AG08395 (cell line): ENCODE measurements at regions not wholly inside any gene's neighbourhood (a gene's known extent, or its start where the extent isn't known, plus 50 kb on each side); places are given as distances from the start of the nearest gene placed in this dataset.
"Not testable (repeated sequence)": the region's sequence is repeated elsewhere in the genome, so short reads cannot be mapped to it uniquely, and the experiment has no call there.

Source experiments
- DNase-seq: peaks from one replicate; pipeline ENCODE4 v3.0.0; 2012; ENCODE audit warnings: mixed read lengths, low spot score

DNA sequence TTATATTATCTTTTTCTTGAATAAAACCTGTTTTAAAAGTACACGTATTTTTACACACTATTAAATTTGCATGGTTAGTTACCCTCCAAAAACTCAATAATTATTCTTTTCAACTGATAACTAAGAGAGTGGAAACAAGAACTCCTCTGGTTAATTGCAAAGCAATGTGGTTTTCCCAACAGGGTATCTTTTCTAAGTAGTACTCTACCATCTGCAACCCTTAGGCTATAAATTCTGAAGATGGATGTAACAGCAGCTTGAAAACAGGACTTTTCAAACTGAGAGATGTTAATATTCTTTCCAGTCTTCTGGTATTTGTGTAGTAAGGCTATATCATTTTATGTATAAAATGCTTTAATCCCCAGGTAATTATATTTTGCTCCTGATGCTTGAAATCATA, 916.1 kb upstream of the POT1 start:
- no peak for DNase-seq

DNA sequence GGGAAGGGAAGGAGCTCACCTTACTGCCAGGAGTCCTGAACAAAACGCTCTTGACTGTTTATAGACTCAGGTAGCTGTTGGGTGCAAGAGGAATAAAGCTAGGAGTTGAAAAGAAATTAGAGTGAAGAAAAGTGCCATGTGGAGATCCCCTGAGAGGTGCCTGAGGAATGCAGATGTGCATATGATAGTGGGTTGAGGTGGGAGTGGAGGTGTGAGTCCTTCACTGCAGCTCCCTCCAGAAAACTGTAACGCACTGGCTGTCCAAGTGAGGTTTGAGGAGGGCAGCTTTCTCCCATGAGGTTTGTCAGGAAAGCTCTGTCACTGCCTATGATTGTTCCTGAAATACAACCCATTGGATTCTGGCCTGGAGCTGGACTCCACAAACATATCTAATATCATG, 904.8 kb upstream of the POT1 start:
- DNase-seq, result no peak

DNA sequence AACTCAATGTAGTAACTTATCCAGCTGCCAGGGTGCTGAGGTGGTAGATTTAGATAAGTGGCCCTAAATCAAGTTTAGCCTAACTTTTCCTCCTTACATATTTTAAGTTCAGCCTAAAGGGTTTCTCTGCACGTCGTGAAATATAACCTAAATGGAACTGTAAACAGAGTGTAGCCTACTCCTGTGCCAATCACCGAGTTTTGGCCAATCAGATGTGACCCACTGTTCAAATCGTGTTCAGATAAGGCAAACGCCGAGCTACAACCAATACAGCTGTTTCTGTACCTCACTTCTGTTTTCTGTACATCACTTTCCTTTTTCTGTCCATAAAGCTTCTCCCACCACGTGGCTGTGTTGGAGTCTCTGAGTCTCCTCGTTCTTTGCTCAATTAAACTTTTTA, 904.2 kb upstream of the POT1 start:
- DNase-seq, result no peak

DNA sequence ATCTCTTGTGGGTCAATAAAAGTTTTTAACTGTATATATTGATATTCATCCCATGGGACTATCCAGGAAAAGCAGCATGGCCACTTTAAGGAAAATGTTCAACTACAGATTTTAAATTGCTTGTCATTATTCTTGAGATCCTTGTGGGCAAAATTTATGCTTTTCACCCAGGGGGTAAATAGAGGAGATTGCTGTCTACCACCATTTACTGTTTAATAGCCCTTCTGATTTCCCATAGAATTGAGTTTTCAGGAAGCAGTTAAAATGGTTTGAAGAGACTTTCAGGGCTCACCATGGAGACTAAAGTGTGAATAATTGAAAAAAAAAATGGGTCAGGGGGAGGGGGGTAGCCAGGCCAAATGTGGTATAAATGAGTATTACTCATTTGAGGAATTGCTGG, 901.1 kb upstream of the POT1 start:
- DNase-seq, result no peak

DNA sequence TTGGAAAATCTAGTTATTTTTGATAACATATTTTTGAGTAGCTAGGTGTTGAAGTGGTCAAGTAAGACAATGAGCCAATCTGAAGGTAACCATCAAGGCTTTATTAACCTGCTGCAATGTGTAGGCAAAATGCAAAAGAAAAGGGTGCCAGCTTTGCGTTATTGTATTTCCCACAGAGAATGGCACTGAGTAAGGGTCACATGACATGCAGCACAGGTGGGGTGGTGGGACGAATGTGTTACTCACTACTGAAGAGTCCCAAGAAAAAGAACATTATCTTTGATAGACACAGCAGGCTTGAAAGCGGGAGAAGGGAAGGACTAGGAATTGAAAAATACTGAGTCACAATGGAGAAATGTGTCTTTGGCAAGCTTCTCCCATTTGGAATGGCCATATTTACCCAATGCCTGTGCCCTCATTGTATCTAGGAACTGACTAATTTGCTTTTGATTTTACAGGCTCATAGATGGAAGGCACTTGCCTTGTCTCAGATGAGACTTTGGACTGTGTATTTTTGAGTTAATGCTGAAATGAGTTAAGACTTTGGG, 898.6 kb upstream of the POT1 start:
- DNase-seq, result no peak

DNA sequence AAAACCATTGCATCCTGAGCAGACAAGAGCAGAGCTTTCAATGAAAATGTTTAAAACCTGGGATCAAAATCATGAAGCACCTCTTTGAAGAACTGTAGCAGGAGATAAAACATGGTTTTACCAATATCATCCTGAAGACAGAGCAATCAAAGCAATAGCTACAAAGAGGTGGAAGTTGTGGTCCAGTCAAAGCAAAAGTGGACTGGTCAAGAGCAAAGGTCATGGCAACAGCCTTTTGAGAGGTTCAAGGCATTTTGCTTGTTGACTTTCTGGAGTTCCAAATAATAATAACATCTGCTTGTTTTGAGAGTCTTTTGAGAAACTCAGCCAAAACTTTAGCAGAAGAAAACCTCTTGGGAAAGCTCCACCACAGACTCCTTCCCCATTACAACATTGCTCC, 893.9 kb upstream of the POT1 start:
- DNase-seq, result no peak

DNA sequence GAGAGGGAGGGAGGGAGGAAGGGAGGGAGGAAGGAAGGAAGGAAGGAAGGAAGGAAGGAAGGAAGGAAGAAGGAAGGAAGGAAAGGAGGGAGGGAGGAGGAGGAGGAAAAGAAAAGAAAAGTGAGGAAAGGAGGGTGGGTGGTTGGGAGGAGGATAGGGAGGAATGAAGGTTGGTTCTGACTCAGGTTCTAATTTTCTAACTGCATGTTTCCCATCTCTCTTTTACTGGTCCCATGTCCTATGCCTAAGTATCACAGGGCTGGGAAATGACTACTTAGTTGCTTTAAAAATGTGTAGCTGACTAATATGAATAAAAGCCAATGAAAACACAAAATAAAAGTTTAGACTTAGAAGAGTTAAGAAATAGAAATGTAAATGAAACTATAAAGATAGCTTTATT, 890.9 kb upstream of the POT1 start:
- DNase-seq, result no peak

DNA sequence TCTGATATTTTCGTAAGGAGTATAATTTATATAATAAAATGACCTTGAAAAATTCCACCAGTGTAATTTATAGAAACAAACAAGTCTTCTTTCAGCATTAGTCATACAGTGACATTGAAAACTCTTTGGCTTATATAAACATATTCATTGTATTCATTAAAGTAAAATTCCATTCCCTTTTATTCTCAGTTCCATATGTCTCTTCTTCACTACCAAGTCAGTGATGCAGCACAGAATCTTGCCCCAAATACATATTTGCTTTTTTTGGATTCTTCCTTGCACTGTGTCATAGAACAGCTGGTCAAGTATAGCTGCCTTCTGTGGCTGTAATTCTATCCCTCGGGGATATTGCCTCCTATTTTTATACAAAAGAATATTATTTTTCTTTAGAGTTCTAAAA, 884.5 kb upstream of the POT1 start:
- no peak for DNase-seq

DNA sequence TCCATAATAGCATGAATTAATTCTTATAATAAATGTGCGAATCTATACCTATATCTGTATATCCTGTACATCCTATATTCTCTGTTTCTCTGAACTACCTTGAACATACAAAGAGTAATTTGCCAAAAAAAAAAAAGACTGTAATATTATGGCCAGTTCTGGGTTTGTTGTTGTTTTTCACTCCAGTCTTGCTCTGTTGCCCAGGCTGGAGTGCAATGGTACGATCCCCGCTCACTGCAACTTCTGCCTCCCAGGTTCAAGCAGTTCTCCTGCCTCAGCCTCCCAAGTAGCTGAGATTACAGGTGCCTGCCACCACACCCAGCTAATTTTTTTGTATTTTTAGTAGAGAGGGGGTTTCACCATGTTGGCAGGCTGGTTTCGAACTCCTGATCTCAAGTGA, 876.9 kb upstream of the POT1 start:
- DNase-seq, result not testable (repeated sequence)

DNA sequence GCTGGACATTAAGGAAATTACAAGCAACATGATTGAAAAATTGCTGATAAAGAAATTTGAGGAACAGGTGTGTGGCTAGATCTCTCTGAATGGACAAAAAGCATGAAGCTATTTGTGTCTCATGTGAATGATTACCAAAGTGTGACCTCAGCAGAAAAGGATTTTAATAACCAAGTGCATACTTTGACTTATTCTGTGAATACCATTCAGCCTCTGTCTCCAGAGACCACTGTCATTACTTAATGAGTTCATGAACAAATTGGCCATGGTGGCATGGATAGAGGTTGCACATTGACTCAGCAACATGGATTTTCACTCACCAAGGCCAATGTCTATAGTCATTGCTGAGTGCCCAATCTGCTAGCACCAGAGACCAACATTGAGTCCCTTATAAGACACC, 874.6 kb upstream of the POT1 start:
- no peak for DNase-seq

DNA sequence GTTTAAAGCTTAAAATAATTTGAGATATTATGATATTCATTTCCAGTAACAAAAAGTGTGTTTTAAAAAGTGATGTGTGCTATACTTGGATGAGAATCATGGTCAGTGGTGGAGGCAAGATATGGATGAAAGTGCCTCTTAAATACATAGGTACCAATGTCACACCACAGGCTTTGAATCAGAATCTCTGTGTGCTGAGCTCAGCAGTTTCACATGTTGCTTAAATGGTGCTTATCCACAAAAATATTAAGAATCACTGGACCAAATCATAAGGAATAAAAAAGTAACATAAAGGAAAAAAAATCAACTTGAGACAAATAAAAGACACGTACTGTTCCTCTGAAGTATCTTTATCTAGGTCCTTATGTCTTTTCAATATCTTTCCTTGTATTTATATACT, 850.5 kb upstream of the POT1 start:
- DNase-seq, result no peak

DNA sequence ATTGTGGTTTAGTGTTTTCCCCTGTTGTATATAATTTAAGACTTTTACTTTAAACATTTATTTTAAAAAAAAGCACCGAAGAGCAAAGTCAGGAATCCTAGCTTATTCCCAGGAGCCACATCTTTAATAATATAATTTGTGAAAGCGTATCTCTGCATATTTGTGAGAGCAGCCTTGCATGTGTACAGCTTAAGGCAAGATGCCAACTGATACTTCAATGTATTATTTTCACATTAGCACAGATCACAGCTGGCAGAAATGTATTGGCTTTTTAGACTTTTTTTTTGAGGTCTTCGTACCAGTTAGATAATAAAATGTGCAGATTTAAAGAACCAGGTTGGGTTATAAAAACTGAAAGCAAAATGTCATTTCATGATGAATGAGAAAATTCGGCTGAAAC, 845.7 kb upstream of the POT1 start:
- DNase-seq, result no peak

DNA sequence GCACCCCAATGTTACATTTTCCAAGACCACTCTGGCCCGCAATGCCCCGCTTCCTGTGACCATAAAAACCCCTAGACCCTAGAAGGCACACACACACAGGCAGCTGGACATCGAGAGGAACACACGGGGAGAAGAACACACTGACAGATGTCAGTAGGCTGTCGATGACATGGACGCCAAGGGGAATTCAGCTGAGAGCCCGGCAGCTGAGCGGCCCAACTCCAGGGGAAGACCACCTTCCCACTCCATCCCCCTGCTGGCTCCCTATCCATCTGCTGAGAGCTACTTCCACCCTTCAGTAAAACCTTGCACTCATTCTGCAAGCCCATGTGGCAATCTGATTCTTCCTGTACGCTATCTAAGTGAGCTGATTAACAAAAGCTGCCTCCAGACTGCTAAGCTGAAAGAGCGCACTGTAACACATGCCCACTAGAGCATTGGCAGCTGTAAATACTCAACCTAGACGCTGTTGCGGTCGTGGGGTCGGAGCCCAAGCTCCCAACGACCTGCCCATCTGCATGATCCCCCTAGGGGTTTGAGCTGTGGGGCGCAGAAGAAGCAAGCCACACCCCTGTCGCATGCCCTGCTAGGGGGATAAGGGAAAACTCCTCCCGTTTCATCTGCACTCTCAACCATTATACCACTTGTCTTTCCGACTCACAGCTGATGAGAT, 843.6 kb upstream of the POT1 start:
- DNase-seq, result no peak

DNA sequence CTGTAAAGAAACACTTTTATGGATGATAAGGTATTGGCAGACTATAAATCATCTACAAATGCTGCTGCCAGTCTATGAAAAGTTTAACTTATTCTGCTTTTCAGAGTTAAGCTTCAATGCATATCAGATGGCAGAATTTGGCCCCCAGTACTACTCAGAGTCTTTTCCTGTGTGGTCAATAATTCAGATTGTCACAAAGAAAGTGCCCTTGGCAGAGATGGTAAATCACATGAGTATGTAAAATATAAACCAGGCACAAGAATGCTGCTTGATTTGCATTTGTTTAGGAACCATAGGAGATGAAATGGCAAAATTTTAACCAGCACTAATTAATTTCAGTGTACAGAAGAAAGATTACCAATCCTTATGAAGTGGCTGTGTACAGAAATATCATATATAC, 818.3 kb upstream of the POT1 start:
- no peak for DNase-seq

DNA sequence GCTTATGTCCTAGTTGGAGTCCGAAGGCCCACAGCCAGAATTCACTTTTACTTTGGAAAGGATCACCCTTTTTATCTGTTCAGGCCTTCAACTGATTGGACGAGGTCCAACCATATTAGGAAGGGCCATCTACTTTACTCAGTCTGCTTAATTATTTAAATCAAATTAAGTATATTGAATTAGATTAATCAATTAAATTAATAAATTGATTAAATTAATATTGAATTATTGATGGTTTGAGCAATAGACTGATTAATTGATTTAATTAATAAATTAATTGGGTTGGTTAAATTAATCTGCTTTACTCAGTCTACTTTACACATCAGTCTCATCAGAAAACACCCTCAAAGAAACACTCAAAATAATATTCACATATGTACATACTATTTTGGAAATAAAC, 816.9 kb upstream of the POT1 start:
- no peak for DNase-seq

DNA sequence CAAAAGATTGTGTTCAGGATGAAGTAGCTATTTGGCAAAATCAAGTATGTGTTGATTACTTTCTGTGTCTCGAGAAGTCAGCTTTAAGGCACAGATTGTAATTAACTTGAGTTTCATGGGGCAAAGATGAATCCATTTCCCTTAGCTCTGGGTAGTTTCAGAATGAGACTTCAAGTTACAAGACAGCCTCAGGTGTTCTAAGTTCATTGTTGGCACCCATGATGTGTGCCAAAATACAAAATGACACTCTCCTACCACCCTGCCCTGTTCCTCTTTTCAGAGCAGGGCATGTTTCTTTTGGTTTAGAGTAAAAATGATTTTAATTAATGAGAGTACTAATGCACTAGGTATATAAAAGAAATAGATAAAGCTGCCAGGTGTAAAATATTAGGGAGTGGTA, 797.6 kb upstream of the POT1 start:
- no peak for DNase-seq

DNA sequence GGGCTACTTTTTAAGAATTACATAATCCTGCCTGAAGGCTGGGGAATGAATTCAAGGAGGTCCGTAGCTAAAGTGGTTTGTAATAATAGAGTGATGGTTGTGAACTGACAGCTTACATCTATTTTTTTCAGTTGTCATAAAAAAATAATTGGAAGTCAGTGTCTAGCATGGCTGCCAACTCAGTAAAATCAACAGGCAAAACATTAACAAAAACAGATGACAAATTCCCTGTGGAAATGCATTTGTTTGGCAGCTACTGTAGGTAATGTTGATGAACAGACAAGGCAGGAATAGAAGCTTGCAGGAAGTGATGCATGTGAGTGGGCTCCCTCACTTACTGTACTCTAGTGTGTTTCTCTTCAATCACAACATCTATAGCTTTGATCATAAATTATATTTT, 766.0 kb upstream of the POT1 start:
- DNase-seq, result no peak

DNA sequence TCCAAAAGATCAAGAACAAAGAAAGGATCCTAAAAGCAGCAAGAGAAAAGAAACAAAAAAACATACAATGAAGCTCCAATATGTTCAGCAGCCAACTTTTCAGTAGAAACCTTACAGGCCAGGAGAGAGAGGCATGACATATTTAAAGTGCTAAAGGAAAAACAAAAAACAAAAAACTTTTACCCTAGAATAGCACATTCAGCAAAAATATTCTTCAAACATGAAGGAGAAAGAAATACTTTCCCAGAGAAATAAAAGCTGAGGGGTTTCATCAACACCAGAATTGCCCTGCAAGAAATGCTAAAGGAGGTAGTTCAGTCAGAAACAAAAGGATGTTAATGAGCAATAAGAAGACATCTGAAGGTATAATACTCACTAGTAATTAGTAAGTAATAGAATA, 753.5 kb upstream of the POT1 start:
- DNase-seq, result no peak

DNA sequence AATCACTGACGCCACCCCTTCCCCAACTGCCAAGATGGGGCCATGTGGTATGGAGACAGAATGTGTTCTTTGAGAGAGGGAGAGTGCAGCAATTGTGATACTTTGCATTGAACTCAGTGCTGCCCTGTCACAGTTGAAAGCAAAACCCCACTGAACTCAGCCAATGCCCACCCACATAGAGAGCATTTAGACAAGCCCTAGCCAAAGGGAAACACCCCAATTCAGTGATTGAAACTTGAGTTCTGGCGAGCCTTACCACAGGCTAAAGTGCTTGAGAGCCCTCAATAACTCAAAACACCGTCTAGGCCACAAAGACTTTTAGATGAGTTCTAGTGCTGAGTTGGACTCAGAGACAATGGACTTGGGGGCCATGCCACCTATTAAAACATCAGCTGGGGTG, 751.9 kb upstream of the POT1 start:
- no peak for DNase-seq

DNA sequence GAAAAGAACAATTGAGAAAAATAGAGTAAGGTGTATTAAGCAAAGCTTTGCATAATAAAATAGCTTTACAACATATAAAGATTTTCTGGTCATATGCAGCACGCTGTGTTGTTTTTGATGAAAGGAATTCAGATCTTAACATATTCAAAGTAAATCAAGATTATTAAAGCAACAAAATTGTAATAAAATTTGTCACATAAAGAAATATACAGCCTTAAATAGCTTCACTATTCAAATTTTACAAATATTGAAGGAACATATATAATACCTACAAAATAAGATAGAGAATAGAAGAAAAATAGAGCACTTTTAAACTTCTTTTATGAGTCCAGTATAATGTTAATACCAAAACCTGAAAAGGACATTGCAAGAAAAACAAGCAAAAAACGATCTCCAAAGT, 749.1 kb upstream of the POT1 start:
- DNase-seq, result no peak

DNA sequence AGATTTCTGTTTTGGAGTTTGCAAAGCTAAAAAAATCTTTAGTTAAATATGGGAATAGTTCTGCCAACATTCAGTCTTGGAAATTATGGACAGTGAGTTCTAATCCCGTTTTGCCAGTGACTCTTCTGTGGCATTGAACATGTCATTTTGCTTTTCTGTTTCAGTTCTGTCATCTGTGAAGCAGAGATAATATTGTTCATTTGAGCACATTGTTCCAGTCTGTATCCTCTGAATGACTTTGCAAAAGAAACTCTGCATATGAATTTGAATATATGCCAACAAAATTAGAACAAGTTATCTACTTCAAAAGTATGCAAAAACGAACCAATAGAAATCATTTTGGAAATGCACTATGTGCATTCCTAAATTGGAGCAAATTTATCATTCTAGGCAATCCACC, 746.0 kb upstream of the POT1 start:
- no peak for DNase-seq

DNA sequence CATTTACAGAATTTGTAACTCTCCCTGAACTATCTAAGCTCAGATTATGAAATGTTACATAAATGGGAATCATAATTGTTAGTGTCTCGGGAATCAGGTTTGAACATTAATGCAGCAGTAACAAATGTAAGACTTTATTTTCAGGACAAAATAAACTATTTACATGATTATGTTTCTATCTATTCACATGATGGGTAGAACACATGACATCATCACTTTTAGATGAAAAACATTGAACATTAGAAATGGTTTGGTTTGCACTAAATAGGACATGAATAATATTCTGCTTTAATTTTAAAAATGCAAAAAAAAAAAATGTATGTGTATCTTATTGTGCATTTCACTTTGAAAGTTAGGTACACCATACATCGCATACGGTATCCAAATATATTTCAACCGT, 745.5 kb upstream of the POT1 start:
- no peak for DNase-seq

DNA sequence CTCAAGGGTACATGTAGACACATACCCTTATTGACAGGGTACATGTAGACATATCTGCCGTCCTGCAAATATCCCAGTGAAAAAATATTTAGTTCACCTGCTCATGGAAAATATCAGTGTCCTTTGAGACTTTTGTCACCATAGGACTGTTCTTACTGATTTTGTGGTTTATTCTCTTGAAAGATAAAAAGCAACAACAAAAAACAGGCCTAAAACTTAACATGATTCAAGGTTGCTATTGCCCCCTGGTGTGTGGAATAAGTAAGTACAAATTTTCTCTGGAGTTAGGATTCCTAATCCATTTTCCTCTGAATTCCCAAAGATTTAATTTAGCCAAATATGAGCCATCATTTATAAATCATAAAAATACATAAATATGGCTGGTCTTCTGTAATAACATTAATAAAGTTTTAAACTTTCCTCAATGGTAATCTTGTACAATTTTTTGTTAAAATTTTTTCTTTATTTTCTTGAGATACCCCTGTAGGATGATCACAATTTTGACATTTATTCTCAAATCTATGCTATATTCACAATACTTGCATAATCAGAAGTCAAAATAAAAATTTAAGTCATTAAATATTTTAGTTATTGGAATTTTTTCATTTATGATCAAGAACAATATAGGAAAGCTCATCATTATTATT, 741.4 kb upstream of the POT1 start:
- no peak for DNase-seq

DNA sequence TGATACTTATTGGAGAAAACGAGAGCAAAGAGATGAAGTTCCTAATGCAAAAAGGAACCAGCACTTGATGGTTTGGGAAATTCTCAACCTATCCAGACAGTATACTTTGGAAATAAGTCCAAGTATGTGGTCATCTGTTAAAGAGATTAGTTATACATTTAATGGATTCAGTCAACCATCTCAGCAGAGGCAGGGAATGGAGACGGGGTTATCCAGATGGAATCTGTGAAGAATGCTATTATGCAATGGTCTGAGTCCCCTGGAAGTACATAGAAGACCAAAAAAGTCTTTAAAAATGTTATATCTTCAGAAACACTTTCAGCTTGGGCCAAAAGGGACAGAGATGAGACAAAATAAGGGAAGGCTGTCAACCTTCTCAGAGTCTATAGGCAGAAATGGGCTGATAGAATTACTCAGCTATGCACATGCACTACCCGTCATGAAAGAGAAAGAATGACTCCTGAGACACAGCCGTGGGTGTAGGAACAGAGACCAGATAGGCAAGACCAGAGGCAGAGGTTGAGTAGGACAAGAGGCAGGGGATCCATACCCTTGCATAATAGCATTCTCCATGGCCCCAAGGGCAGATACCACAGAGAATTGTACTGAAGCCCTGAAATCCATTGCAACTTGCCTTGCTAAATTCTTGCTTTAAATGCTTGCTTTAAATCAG, 738.8 kb upstream of the POT1 start:
- no peak for DNase-seq
